Type B pancreatic cell (in vitro differentiated cells): ENCODE measurements at regions not wholly inside any gene's neighbourhood (a gene's known extent, or its start where the extent isn't known, plus 50 kb on each side); places are given as distances from the start of the nearest gene placed in this dataset.

ENCODE experiments used
- DNase-seq: peaks from one replicate; pipeline ENCODE4 v3.0.0; 2021; ENCODE audit warnings: mixed read lengths; ENCODE audit not compliant: unreplicated experiment; ENCODE audit errors: extremely low spot score
- H3K27ac Mint-ChIP-seq: 2 replicates; pipeline ENCODE4 v1.8.0; 2021; ENCODE audit warnings: mild to moderate bottlenecking, mixed read lengths
- H3K27me3 Mint-ChIP-seq: 2 replicates; pipeline ENCODE4 v1.8.0; 2021; ENCODE audit warnings: mixed read lengths
- H3K36me3 Mint-ChIP-seq: 2 replicates; pipeline ENCODE4 v1.8.0; 2021; ENCODE audit warnings: mixed read lengths
- H3K4me1 Mint-ChIP-seq: one replicate; pipeline ENCODE4 v1.8.0; 2021; ENCODE audit warnings: mixed read lengths; ENCODE audit not compliant: unreplicated experiment
- H3K4me3 Mint-ChIP-seq: 2 replicates; pipeline ENCODE4 v1.8.0; 2021; ENCODE audit warnings: mild to moderate bottlenecking, mixed read lengths
- H3K9me3 Mint-ChIP-seq: 2 replicates; pipeline ENCODE4 v1.8.0; 2021; ENCODE audit warnings: mixed read lengths
- CTCF ChIP-seq: fragments of 200-600 bp; sonication (generic); conservative IDR thresholded peaks from 2 replicates; pipeline ENCODE4 v1.5.0; 2021; ENCODE audit warnings: antibody characterized with exemption, mild to moderate bottlenecking

GRCh38 chr17:71948703-71949422 lies 172.0 kb upstream of the SOX9 start:
- DNase-seq = no peak
- no peak overlapping the region for H3K27ac Mint-ChIP-seq
- H3K36me3 Mint-ChIP-seq = no peaks in the 10 kb centered on the region
- H3K9me3 Mint-ChIP-seq = no peaks in the 10 kb centered on the region
- TF ChIP-seq CTCF = no peak
- H3K4me3 Mint-ChIP-seq = no peak overlapping the region
- H3K4me1 Mint-ChIP-seq = no peaks in the 10 kb centered on the region
- H3K27me3 Mint-ChIP-seq = peaks cover 2% of the 10 kb centered on the region

GRCh38 chr17:71959154-71959553 lies 161.7 kb upstream of the SOX9 start:
- DNase-seq = no peak
- Mint-ChIP-seq H3K4me3 (no peak overlapping the region), H3K27ac (no peak overlapping the region), H3K9me3 (no peaks in the 10 kb centered on the region), H3K27me3 (no peaks in the 10 kb centered on the region), H3K36me3 (no peaks in the 10 kb centered on the region), H3K4me1 (no peaks in the 10 kb centered on the region)
- TF ChIP-seq CTCF = peak; percentile 65

GRCh38 chr17:71963351-71963750 lies 157.5 kb upstream of the SOX9 start:
- no peak for DNase-seq
- H3K27ac Mint-ChIP-seq = no peak overlapping the region
- no peaks in the 10 kb centered on the region for H3K27me3 Mint-ChIP-seq
- no peaks in the 10 kb centered on the region for H3K36me3 Mint-ChIP-seq
- H3K4me3 Mint-ChIP-seq = no peak overlapping the region
- no peaks in the 10 kb centered on the region for H3K9me3 Mint-ChIP-seq
- H3K4me1 Mint-ChIP-seq = no peaks in the 10 kb centered on the region
- TF ChIP-seq CTCF = no peak

GRCh38 chr17:71963791-71964190 lies 157.0 kb upstream of the SOX9 start:
- Mint-ChIP-seq H3K27ac (no peak overlapping the region), H3K4me1 (no peaks in the 10 kb centered on the region), H3K9me3 (no peaks in the 10 kb centered on the region), H3K27me3 (no peaks in the 10 kb centered on the region), H3K4me3 (no peak overlapping the region), H3K36me3 (no peaks in the 10 kb centered on the region)
- no peak for DNase-seq
- no peak for TF ChIP-seq CTCF

- DNase-seq = no peak
- no peaks in the 10 kb centered on the region for H3K9me3 Mint-ChIP-seq
- H3K4me1 Mint-ChIP-seq = no peaks in the 10 kb centered on the region
- no peak overlapping the region for H3K4me3 Mint-ChIP-seq
- no peaks in the 10 kb centered on the region for H3K36me3 Mint-ChIP-seq
- H3K27me3 Mint-ChIP-seq = no peaks in the 10 kb centered on the region
- no peak for TF ChIP-seq CTCF
- no peak overlapping the region for H3K27ac Mint-ChIP-seq
These were observed 156.3 kb upstream of the SOX9 start for GRCh38 chr17:71964559-71964958.
